ENCODE measurements at regions not wholly inside any gene's neighbourhood (a gene's known extent, or its start where the extent isn't known, plus 50 kb on each side); places are given as distances from the start of the nearest gene placed in this dataset.

GRCh38 chr7:34385384-34385783 is 272.6 kb upstream of the NPSR1 start:
- TF ChIP-seq POLR2A (IDR thresholded peaks at IDR 0.05; ENCODE audit: borderline replicate concordance, extremely low read depth, insufficient read depth, insufficient read length) (no peak), CTCF (IDR thresholded peaks at IDR 0.05 in 2 of 3, conservative IDR thresholded peaks at IDR 0.05 in 1 of 3; ENCODE audit: borderline replicate concordance in 1 of 3, insufficient read depth in 1 of 3, low read depth in 2 of 3, low read length in 2 of 3) (no peak), SP1 (IDR thresholded peaks at IDR 0.05; ENCODE audit: low read depth) (no peak), POLR2AphosphoS5 (IDR thresholded peaks at IDR 0.05; ENCODE audit: low read depth, low read length) (no peak), EZH2 (IDR thresholded peaks at IDR 0.05) (no peak), ELF1 (IDR thresholded peaks at IDR 0.05; ENCODE audit: borderline replicate concordance, low read depth) (no peak), YY1 (IDR thresholded peaks at IDR 0.05; ENCODE audit: extremely low read depth, insufficient replicate concordance, low read depth, low read length) (no peak)
- TF ChIP-seq, protein P1, sequence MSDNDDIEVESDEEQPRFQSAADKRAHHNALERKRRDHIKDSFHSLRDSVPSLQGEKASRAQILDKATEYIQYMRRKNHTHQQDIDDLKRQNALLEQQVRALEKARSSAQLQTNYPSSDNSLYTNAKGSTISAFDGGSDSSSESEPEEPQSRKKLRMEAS (IDR thresholded peaks at IDR 0.05), result no peak
